ENCODE measurements at regions not wholly inside any gene's neighbourhood (a gene's known extent, or its start where the extent isn't known, plus 50 kb on each side); places are given as distances from the start of the nearest gene placed in this dataset.

- POLR2A ChIA-PET, result no interaction called here
These were observed 418.2 kb downstream of the CDK5RAP2 start for GRCh38 chr9:120161776-120162175.

DNA sequence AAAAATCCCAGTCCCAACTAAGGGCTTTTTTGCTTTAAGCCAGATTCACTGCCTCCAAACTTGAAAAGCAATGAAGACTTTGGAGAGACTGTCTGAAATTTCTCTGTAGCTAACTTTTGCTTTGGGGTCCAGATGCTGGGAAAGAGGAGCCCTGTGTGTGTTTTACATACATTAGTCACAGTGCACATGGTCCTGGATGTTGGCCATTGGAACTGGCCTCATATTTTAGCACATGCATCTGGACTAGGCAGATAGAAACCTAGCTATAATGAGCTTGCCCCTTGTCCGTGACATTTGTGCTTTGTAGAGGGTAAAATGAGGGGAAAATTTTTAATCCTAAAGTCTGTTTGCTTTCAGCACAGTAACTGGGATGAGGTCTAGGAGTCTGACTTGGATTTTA is 421.7 kb downstream of the CDK5RAP2 start:
- TF ChIP-seq REST (IDR thresholded peaks at IDR 0.05; ENCODE audit: insufficient read depth in 1 of 2, low read depth in 2 of 2, low read length in 1 of 2) (no peak), POLR2AphosphoS5 (IDR thresholded peaks at IDR 0.05; ENCODE audit: low read depth, low read length) (no peak), TCF7L2 (IDR thresholded peaks at IDR 0.05; ENCODE audit: low read depth, low read length) (no peak), CTCF (IDR thresholded peaks at IDR 0.05) (no peak), SIN3A (IDR thresholded peaks at IDR 0.05; ENCODE audit: borderline replicate concordance, insufficient read depth, low read depth, low read length) (no peak)
- H3K27ac ChIP-seq (ENCODE audit: low read length), result no peak overlapping the region
- POLR2A ChIA-PET, result no interaction called here
- DNase-seq (ENCODE audit: low read depth, low spot score) (no peak), ATAC-seq (no peak)
- H3K36me3 ChIP-seq (ENCODE audit: control insufficient read depth, insufficient read depth, low read length), result no peaks in the 10 kb centered on the region
- CTCF ChIA-PET, result no interaction called here
- in situ Hi-C loops (cut with HindIII; ENCODE audit: low pct_unique_long_range_greater_than_20kb, low sequenced_read_pairs), result no loop called here
- H3K27me3 ChIP-seq (ENCODE audit: control insufficient read depth, insufficient read depth, low read length), result no peaks in the 10 kb centered on the region
- H3K9me3 ChIP-seq (ENCODE audit: control insufficient read depth, insufficient read depth, low read depth, low read length), result no peaks in the 10 kb centered on the region
- no peak overlapping the region for H3K4me3 ChIP-seq (ENCODE audit: low read depth in 2 of 2, low read length in 2 of 2)
- intact Hi-C loops (cut with micrococcal nuclease; ENCODE audit: unreplicated experiment), result no loop called here
- BruUV-seq (replicated peaks), result no TSS peak
- no peaks in the 10 kb centered on the region for H3K4me1 ChIP-seq (ENCODE audit: control insufficient read depth, insufficient read depth, low read length)

More at GRCh38 chr9:120161776-120162175, 418.2 kb downstream of the CDK5RAP2 start:
- intact Hi-C loops (cut with micrococcal nuclease; ENCODE audit: unreplicated experiment) (no loop called here), in situ Hi-C loops (cut with HindIII; ENCODE audit: low pct_unique_long_range_greater_than_20kb, low sequenced_read_pairs) (no loop called here)
- Histone ChIP-seq H3K4me3 (ENCODE audit: low read depth in 2 of 2, low read length in 2 of 2) (no peak overlapping the region), H3K36me3 (ENCODE audit: control insufficient read depth, insufficient read depth, low read length) (no peaks in the 10 kb centered on the region), H3K9me3 (ENCODE audit: control insufficient read depth, insufficient read depth, low read depth, low read length) (no peaks in the 10 kb centered on the region), H3K27ac (ENCODE audit: low read length) (no peak overlapping the region), H3K4me1 (ENCODE audit: control insufficient read depth, insufficient read depth, low read length) (no peaks in the 10 kb centered on the region), H3K27me3 (ENCODE audit: control insufficient read depth, insufficient read depth, low read length) (no peaks in the 10 kb centered on the region)
- no TSS peak for BruUV-seq (replicated peaks)
- no peak for ATAC-seq
- DNase-seq (ENCODE audit: low read depth, low spot score), result no peak
- no peak for TF ChIP-seq REST (IDR thresholded peaks at IDR 0.05; ENCODE audit: insufficient read depth in 1 of 2, low read depth in 2 of 2, low read length in 1 of 2)
- TF ChIP-seq TCF7L2 (IDR thresholded peaks at IDR 0.05; ENCODE audit: low read depth, low read length), result no peak
- no peak for TF ChIP-seq CTCF (IDR thresholded peaks at IDR 0.05)
- TF ChIP-seq SIN3A (IDR thresholded peaks at IDR 0.05; ENCODE audit: borderline replicate concordance, insufficient read depth, low read depth, low read length), result no peak
- CTCF ChIA-PET, result no interaction called here
